ENCODE measurements at regions not wholly inside any gene's neighbourhood (a gene's known extent, or its start where the extent isn't known, plus 50 kb on each side); places are given as distances from the start of the nearest gene placed in this dataset.

DNA sequence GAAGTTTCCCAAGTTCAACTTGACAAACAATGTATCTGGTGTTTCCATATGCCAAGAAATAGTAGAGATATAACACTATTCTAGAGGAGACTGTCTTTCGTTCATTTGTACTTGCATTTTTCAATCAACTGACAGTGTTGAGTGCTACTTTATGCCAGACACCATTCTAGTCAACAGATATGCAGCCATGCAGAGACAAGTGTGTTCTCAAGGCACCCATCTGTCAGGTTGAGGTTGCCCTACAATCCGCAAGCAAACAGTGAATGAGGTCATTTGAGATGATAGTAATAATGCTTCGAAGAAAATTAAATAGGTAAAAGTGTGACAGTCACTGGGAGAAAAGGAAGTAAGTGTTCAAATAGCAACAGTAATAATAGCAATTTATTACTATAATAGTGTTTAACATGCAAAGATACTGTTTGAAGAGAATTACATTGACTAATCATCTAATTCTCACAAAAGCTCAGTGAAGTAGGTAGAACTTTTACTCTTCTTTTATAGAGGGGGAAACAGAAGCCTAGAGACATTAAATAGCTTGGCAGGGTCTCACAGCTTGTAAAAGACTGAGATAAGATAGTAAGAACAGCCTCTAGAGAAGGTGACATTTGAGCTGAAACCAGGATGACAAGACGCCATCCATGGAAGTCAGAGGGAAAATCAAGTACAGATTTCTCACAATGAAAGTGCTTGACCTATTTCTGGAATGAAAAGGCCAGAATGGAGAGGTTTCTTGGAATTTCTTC is 936.9 kb downstream of the SORCS3 start:
- H3K4me1 ChIP-seq (ENCODE audit: insufficient read depth), result peaks cover 9% of the 10 kb centered on the region; the same call in 1 of the 2 replicates
- peaks cover 6% of the 10 kb centered on the region; the same call in 1 of the 2 replicates for H3K9me2 ChIP-seq (ENCODE audit: insufficient read depth)
- no peaks in the 10 kb centered on the region for H3F3A ChIP-seq (replicated peaks; ENCODE audit: low read depth)
- ATAC-seq (no peak), DNase-seq (ENCODE audit: low spot score) (no peak)
- no peak overlapping the region for H3K27ac ChIP-seq (ENCODE audit: low read depth)
- Mint-ChIP-seq H3K36me3 (ENCODE audit: low read depth) (peaks cover 4% of the 10 kb centered on the region; the same call in 2 of the 3 replicates), H3K9me3 (no peaks in the 10 kb centered on the region; the same call in 2 of the 3 replicates), H3K27ac (no peak overlapping the region), H3K27me3 (ENCODE audit: insufficient read depth, low read depth, poor library complexity) (no peaks in the 10 kb centered on the region), H3K4me3 (no peak overlapping the region), H3K4me1 (peaks cover 6% of the 10 kb centered on the region; the same call in 2 of the 3 replicates)
- TF ChIP-seq STAT1 (IDR thresholded peaks at IDR 0.05; ENCODE audit: unreplicated experiment) (no peak), CREB1 (CRISPR knock-in tag; IDR thresholded peaks at IDR 0.05; ENCODE audit: low read depth) (no peak), NANOG (IDR thresholded peaks at IDR 0.05; ENCODE audit: borderline replicate concordance) (no peak), POLR2AphosphoS5 (IDR thresholded peaks at IDR 0.05; ENCODE audit: low read depth) (no peak), JUNB (IDR thresholded peaks at IDR 0.05; ENCODE audit: unreplicated experiment) (no peak), EZH2phosphoT487 (IDR thresholded peaks at IDR 0.05; ENCODE audit: unreplicated experiment) (no peak), EZH2 (IDR thresholded peaks at IDR 0.05; ENCODE audit: low read depth, unreplicated experiment) (no peak), ZNF331 (CRISPR knock-in tag; IDR thresholded peaks at IDR 0.05; ENCODE audit: low read depth) (no peak), ZNF114 (CRISPR knock-in tag; IDR thresholded peaks at IDR 0.05) (no peak)
- TF ChIP-seq, protein P1, sequence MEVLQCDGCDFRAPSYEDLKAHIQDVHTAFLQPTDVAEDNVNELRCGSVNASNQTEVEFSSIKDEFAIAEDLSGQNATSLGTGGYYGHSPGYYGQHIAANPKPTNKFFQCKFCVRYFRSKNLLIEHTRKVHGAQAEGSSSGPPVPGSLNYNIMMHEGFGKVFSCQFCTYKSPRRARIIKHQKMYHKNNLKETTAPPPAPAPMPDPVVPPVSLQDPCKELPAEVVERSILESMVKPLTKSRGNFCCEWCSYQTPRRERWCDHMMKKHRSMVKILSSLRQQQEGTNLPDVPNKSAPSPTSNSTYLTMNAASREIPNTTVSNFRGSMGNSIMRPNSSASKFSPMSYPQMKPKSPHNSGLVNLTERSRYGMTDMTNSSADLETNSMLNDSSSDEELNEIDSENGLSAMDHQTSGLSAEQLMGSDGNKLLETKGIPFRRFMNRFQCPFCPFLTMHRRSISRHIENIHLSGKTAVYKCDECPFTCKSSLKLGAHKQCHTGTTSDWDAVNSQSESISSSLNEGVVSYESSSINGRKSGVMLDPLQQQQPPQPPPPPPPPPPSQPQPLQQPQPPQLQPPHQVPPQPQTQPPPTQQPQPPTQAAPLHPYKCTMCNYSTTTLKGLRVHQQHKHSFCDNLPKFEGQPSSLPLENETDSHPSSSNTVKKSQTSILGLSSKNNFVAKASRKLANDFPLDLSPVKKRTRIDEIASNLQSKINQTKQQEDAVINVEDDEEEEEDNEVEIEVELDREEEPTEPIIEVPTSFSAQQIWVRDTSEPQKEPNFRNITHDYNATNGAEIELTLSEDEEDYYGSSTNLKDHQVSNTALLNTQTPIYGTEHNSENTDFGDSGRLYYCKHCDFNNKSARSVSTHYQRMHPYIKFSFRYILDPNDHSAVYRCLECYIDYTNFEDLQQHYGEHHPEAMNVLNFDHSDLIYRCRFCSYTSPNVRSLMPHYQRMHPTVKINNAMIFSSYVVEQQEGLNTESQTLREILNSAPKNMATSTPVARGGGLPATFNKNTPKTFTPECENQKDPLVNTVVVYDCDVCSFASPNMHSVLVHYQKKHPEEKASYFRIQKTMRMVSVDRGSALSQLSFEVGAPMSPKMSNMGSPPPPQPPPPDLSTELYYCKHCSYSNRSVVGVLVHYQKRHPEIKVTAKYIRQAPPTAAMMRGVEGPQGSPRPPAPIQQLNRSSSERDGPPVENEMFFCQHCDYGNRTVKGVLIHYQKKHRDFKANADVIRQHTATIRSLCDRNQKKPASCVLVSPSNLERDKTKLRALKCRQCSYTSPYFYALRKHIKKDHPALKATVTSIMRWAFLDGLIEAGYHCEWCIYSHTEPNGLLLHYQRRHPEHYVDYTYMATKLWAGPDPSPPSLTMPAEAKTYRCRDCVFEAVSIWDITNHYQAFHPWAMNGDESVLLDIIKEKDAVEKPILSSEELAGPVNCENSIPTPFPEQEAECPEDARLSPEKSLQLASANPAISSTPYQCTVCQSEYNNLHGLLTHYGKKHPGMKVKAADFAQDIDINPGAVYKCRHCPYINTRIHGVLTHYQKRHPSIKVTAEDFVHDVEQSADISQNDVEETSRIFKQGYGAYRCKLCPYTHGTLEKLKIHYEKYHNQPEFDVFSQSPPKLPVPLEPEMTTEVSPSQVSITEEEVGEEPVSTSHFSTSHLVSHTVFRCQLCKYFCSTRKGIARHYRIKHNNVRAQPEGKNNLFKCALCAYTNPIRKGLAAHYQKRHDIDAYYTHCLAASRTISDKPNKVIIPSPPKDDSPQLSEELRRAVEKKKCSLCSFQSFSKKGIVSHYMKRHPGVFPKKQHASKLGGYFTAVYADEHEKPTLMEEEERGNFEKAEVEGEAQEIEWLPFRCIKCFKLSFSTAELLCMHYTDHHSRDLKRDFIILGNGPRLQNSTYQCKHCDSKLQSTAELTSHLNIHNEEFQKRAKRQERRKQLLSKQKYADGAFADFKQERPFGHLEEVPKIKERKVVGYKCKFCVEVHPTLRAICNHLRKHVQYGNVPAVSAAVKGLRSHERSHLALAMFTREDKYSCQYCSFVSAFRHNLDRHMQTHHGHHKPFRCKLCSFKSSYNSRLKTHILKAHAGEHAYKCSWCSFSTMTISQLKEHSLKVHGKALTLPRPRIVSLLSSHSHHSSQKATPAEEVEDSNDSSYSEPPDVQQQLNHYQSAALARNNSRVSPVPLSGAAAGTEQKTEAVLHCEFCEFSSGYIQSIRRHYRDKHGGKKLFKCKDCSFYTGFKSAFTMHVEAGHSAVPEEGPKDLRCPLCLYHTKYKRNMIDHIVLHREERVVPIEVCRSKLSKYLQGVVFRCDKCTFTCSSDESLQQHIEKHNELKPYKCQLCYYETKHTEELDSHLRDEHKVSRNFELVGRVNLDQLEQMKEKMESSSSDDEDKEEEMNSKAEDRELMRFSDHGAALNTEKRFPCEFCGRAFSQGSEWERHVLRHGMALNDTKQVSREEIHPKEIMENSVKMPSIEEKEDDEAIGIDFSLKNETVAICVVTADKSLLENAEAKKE (CRISPR knock-in tag; IDR thresholded peaks at IDR 0.05), result no peak
- TF ChIP-seq, protein P2, sequence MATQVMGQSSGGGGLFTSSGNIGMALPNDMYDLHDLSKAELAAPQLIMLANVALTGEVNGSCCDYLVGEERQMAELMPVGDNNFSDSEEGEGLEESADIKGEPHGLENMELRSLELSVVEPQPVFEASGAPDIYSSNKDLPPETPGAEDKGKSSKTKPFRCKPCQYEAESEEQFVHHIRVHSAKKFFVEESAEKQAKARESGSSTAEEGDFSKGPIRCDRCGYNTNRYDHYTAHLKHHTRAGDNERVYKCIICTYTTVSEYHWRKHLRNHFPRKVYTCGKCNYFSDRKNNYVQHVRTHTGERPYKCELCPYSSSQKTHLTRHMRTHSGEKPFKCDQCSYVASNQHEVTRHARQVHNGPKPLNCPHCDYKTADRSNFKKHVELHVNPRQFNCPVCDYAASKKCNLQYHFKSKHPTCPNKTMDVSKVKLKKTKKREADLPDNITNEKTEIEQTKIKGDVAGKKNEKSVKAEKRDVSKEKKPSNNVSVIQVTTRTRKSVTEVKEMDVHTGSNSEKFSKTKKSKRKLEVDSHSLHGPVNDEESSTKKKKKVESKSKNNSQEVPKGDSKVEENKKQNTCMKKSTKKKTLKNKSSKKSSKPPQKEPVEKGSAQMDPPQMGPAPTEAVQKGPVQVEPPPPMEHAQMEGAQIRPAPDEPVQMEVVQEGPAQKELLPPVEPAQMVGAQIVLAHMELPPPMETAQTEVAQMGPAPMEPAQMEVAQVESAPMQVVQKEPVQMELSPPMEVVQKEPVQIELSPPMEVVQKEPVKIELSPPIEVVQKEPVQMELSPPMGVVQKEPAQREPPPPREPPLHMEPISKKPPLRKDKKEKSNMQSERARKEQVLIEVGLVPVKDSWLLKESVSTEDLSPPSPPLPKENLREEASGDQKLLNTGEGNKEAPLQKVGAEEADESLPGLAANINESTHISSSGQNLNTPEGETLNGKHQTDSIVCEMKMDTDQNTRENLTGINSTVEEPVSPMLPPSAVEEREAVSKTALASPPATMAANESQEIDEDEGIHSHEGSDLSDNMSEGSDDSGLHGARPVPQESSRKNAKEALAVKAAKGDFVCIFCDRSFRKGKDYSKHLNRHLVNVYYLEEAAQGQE (IDR thresholded peaks at IDR 0.05; ENCODE audit: unreplicated experiment), result no peak
- TF ChIP-seq, protein P3, sequence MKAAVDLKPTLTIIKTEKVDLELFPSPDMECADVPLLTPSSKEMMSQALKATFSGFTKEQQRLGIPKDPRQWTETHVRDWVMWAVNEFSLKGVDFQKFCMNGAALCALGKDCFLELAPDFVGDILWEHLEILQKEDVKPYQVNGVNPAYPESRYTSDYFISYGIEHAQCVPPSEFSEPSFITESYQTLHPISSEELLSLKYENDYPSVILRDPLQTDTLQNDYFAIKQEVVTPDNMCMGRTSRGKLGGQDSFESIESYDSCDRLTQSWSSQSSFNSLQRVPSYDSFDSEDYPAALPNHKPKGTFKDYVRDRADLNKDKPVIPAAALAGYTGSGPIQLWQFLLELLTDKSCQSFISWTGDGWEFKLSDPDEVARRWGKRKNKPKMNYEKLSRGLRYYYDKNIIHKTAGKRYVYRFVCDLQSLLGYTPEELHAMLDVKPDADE (IDR thresholded peaks at IDR 0.05), result no peak
- TF ChIP-seq, protein P4, sequence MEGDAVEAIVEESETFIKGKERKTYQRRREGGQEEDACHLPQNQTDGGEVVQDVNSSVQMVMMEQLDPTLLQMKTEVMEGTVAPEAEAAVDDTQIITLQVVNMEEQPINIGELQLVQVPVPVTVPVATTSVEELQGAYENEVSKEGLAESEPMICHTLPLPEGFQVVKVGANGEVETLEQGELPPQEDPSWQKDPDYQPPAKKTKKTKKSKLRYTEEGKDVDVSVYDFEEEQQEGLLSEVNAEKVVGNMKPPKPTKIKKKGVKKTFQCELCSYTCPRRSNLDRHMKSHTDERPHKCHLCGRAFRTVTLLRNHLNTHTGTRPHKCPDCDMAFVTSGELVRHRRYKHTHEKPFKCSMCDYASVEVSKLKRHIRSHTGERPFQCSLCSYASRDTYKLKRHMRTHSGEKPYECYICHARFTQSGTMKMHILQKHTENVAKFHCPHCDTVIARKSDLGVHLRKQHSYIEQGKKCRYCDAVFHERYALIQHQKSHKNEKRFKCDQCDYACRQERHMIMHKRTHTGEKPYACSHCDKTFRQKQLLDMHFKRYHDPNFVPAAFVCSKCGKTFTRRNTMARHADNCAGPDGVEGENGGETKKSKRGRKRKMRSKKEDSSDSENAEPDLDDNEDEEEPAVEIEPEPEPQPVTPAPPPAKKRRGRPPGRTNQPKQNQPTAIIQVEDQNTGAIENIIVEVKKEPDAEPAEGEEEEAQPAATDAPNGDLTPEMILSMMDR (conservative IDR thresholded peaks at IDR 0.05; ENCODE audit: low read depth in 2 of 2), result no peak
- H3K36me3 ChIP-seq (ENCODE audit: insufficient read depth), result no peaks in the 10 kb centered on the region
- no peaks in the 10 kb centered on the region for H3K79me2 ChIP-seq (replicated peaks; ENCODE audit: insufficient read depth)
- H3K4me3 ChIP-seq, result no peak overlapping the region
- H3K27me3 ChIP-seq (ENCODE audit: insufficient read depth), result no peaks in the 10 kb centered on the region
- no peak overlapping the region for H3K4me2 ChIP-seq
- H4K20me1 ChIP-seq (replicated peaks; ENCODE audit: insufficient read depth), result no peaks in the 10 kb centered on the region
- no peak overlapping the region for H2AFZ ChIP-seq

All from GM23338 (cell line).